ENCODE measurements at regions not wholly inside any gene's neighbourhood (a gene's known extent, or its start where the extent isn't known, plus 50 kb on each side); places are given as distances from the start of the nearest gene placed in this dataset.

DNA sequence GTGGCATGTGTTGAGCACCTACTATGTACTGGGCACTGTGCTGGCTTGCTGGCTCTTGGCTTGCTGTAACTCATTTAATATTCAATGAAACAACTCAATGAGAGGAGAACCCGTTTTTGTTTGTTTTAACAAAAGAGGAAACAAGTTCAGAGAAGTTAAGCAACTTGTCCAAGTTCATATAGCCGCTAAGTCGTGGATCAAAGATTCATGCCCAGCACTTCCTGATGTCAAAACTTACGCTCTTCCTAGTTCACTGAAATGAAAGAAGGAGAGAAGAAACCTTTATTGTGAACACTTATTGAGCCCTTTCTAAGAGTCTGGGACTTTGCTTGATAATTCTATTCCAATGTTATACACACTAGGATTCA lies 475.9 kb downstream of the PTPRU start:
- TF ChIP-seq, protein P1, sequence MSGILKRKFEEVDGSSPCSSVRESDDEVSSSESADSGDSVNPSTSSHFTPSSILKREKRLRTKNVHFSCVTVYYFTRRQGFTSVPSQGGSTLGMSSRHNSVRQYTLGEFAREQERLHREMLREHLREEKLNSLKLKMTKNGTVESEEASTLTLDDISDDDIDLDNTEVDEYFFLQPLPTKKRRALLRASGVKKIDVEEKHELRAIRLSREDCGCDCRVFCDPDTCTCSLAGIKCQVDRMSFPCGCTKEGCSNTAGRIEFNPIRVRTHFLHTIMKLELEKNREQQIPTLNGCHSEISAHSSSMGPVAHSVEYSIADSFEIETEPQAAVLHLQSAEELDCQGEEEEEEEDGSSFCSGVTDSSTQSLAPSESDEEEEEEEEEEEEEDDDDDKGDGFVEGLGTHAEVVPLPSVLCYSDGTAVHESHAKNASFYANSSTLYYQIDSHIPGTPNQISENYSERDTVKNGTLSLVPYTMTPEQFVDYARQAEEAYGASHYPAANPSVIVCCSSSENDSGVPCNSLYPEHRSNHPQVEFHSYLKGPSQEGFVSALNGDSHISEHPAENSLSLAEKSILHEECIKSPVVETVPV (CRISPR knock-in tag; IDR thresholded peaks at IDR 0.05) = no peak
- TF ChIP-seq ZFP3 (CRISPR knock-in tag; IDR thresholded peaks at IDR 0.05) (no peak), ZFP30 (CRISPR knock-in tag; IDR thresholded peaks at IDR 0.05) (no peak)
- TF ChIP-seq, protein P2, sequence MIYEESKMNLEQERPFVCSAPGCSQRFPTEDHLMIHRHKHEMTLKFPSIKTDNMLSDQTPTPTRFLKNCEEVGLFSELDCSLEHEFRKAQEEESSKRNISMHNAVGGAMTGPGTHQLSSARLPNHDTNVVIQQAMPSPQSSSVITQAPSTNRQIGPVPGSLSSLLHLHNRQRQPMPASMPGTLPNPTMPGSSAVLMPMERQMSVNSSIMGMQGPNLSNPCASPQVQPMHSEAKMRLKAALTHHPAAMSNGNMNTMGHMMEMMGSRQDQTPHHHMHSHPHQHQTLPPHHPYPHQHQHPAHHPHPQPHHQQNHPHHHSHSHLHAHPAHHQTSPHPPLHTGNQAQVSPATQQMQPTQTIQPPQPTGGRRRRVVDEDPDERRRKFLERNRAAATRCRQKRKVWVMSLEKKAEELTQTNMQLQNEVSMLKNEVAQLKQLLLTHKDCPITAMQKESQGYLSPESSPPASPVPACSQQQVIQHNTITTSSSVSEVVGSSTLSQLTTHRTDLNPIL (CRISPR knock-in tag; IDR thresholded peaks at IDR 0.05; ENCODE audit: low read depth) = no peak
